Stimulated activated CD8-positive, alpha-beta memory T cell treated with anti-CD3 and anti-CD28 coated beads, Interleukin-15, amount 100 ng/mL, for 48 hours (primary cell): ENCODE measurements at regions not wholly inside any gene's neighbourhood (a gene's known extent, or its start where the extent isn't known, plus 50 kb on each side); places are given as distances from the start of the nearest gene placed in this dataset.

Experiments used
- DNase-seq, 2 donors: peaks; one replicate each; pipeline ENCODE4 v3.0.0-alpha.2; 2020; ENCODE audit warnings: low read depth in 2 of 2

DNA sequence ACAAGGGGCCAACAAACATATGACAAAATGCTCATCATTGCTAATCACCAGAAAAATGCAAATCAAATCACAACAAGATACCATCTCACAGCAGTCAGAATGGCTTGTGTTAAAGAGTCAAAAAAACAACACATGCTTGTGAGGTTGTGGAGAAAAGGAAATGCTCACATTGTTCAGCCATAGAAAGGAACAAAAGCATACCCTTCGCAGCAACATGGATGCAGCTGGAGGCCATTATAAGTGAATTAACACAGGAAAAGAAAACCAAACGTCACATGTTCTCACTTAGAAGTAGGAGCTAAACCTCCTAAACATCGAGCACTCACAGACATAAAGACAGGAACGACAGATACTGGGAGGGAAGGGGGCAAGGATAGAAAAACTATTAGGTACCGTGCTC, 678.4 kb upstream of the GRM7 start:
- DNase-seq: no peak

DNA sequence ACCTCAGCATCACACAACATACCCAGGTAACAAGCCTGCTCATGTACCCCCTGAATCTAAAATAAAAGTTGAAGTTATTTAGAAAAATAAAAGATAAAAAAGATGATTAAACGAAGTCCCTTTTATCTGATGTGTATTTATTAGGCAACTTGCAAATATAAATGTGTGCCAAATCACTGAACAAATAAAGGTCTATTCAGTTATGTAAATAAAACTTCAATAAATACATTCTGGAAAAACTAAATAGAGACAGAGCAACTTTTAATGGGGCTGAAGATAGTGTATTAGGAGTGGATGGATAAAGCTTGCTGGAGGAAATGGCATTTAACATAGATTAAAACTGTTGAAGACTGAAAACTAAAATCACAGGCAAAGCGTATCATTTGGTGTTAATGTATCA, 678.0 kb upstream of the GRM7 start:
- DNase-seq: no peak

DNA sequence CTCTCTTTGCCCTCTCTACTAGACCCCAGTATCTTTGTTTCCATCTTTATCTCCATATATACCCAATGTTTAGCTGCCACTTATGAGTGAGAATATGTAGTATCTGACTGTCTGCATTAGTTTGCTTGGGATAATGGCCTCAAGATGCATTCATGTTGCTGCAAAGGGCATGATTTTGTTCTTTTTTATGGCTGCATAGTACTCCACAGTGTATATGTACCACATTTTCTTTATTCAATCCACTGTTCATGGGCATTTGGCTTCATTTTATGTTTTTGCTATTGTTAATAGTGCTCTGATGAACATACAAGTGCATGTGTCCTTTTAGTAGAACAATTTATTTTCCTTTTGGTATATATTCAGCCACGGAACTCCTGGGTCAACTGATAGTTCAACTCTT, 671.5 kb upstream of the GRM7 start:
- DNase-seq: no peak

DNA sequence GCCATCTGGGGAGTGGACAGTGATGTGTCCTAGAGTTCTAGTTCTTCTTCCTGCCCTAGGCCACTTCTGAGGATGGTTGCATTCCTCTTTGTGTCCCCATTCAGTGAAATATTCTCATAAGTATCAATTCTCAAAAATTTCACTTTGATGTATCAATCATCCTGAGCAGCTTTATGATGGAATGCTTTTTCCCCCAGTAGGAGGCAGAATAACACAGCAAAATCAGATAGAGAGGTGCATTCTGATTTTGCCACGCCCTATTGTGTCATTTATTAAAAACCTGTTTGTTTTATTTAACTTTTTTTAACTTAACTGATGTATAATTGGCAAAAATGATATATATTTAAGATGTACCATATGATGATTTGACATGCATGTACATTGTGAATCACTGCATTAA, 656.0 kb upstream of the GRM7 start:
- DNase-seq: no peak

DNA sequence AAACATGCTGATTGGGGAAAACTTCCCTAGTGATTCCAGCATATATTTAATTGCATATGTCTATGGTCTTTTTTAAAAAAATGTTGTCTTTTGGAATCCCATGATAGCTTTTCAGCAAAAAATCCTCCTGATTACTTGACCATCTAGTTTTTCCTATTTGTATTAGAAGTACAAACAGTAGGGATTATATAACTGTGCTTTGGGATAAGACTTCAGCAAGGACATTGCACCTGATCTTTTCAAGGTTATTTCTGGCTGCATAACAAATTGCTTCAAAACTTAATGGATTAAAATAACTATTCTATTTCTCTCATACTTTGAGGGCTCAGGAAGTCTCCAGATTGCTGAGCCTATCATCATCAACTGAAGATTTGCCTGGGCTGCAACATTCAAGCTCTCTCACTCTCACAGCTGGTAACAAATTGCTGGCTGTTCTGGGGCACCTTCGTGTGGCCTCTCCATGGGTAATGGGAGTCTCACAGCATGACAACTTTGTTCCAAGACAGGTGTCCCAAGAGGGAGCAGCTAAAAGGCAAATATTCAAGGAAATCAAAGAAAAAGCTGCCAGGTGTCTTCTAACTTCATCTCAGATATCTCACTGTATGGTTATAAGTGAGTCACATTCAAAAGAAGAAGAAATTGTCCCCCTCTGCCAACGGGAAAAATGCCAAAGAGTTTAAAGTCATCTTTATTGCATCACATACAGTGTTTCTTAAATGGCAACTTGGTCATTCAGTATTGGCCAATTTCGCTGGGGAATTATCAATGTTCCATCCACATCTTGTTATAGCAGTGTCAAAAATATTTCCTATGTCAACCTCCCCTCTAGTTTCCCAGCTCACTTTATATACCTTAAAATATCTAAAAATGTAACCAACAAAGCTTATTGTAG, 644.5 kb upstream of the GRM7 start:
- DNase-seq: no peak

DNA sequence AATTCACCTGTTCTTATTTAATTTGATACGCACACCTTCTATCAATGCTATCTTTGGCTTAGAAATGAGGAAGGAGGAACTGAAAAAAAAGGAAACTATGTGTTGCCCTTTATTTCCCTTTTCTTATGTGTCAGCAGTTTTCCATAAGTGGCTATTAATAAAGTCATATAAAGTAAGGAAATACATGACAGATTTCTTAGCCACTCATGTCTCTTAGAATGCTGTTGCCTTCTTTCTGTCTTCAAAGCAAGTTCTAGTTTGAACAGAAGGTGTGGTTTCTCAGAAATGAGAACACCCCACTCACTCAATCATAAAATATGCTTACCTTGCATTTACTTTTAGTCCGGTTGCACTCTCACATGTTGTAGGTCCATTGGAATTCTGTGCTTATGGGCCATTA, 640.5 kb upstream of the GRM7 start:
- no peak for DNase-seq

DNA sequence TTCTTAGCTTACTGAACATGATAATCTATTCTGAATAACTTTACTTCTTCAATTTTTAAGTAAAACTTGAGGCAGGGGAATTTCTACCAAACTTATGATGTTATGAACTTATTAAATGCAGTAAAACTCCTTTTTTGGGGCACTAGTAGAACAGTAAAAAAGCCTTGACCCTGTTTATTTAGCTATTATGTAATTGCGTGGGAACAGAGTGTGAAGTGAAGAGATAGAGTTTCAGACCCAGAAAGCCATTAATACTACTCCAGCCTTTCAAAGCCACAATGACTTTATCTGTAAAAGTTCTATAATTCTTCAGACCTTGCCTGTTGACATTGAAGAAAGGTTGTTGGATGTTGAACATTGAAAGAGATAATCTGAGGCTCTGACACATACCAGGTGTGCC, 638.8 kb upstream of the GRM7 start:
- no peak for DNase-seq

DNA sequence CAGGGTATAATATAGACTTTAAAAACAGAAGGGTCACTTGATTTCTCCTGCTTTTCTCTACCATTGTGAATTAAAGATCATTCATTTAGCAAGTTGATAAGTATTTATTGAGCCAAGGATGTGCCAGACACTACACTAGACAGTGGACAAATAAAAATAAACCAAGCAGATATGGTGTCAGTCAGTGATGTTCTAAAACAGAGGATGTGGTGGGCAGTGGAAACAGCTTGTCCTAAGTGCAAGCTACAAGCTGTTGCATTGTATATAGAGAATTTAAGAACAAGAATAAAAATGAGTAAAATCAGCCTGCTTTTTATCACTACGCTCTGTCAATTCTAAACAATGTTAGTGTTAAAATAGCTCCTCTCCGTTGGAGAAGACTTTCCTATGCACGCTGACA, 637.3 kb upstream of the GRM7 start:
- DNase-seq: no peak

DNA sequence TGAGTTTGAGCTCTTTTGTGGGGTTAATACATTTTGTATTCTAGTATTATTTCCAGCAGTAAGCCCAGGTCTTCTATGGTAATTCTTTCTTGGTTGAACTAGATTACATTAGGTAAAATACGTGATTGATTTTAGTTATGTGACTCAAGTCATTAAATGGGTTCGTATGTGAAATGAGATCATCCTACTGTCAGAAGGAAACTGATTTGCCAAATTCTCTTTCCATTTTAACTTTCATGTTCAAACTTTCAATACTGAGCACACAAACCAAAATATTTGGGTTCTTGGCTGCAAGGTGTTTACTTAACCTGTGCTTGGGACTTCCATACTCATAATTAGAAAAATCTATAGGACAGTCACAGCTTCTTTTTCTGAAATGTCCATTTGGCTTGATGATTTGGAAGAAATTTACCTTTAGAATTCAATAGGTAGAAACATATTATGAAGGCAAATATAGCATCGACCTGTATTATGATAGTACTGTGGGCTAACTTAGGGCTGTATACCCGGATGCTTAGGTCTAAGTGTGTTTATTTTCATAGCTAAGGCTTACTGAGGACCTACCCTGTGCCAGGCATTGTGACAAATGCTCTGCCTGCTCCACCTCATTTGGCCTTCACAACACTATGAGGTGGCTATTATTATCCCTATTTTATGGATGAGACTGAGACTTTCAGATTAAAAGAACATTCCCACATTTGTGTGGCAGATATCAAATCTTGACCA, 631.8 kb upstream of the GRM7 start:
- DNase-seq: no peak

DNA sequence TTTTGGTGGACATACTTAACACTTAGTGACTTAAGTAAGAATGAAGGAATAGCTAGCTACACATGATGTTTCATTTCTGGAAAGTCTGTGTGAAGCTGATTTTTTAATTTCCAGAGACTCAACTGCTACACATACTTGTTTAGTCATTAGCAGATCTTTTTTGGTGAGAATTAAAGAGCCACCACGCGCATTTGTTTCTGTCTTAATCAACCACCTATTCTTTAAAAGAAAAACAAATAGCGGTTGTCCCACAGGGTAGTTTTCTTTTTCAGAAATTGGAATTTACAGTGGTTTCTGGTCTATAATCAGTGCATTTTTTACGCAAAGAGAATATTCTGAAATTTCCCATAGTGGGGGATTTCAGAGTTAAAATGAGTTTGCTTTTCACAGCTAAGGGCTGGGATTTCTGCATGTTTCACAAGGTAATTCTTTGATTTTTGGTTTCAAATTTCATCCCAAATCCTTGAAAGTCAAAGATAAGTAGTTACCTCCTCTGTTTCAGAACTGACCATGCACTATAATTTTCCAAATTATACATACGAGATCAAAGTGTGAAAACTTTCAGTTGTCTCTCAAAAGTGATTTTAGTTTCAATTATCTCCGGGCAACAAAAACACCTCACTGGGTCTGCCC, 631.0 kb upstream of the GRM7 start:
- no peak for DNase-seq

DNA sequence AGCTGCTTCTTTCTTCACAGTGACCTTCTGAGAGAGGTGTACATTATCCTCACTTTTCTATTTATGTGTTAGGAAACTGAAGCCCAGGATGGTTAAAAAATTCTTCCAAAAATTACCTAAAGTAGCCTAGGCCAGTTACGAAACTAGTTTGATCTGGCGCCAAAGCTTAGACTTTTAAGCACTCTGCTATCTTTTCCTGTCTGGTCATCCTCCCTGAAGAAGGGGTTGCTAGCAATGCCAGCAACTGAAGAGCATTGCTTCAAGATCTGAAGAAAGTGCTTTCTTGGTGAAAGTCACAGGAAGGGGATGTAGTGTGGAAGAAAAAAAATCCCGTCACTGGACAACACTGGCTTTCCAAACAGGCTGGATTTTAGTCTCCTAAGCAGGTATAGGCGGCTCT, 618.8 kb upstream of the GRM7 start:
- no peak for DNase-seq

DNA sequence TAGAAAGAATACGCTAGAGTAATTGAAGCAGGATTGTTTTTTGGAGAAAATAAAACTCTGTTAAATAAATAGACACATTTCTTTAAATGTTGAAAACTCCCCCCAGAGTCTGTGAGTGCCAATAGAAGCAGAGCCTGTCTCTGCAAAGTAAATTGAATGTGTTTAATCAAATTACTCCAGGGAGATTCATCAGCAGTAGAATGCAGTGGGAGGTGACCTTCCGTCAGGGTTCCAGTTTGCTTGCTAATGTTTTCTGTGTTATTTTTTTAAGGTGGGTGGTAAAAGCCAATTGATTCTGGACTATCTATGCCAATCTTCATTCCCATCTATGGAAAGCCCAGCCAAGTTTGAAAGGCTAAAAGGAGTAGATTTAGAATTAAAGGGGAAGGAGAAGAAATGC, 612.4 kb upstream of the GRM7 start:
- no peak for DNase-seq

DNA sequence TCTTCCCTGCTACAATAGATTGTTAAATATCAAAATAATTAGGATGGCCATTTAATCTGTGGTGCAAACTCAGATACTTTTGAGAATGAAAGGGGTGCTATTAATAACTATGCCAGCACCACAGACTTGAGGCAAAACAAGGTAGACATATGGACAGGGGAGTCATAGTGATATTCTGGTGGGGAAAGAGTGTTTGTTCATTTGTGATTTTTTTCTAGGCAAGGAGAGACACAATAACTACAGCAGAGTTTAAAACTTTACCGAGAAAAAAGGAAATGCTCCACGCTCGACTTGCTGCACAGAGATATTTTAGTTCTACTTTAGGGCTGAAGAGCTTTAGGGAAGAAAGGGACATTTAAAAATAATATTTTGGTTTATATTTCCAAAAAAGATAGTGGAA, 611.2 kb upstream of the GRM7 start:
- no peak for DNase-seq

DNA sequence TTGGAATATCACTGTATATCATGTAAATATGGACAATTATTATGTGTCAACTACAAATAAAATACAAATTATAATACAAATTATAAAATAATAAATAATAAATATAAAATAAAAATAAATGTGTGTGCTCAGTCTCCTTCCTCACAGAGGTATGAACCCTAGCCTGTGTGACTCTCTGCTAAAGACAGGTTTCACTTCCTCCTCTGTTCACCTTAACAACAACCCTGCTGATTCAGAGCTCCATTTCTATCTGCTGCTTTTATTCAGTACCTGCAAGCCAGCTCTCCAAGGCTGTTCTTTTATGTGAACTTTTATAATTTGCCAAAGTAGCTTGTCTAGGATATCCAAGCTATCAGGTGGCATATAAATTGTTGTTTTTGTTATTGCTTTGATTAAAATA, 610.7 kb upstream of the GRM7 start:
- no peak for DNase-seq

DNA sequence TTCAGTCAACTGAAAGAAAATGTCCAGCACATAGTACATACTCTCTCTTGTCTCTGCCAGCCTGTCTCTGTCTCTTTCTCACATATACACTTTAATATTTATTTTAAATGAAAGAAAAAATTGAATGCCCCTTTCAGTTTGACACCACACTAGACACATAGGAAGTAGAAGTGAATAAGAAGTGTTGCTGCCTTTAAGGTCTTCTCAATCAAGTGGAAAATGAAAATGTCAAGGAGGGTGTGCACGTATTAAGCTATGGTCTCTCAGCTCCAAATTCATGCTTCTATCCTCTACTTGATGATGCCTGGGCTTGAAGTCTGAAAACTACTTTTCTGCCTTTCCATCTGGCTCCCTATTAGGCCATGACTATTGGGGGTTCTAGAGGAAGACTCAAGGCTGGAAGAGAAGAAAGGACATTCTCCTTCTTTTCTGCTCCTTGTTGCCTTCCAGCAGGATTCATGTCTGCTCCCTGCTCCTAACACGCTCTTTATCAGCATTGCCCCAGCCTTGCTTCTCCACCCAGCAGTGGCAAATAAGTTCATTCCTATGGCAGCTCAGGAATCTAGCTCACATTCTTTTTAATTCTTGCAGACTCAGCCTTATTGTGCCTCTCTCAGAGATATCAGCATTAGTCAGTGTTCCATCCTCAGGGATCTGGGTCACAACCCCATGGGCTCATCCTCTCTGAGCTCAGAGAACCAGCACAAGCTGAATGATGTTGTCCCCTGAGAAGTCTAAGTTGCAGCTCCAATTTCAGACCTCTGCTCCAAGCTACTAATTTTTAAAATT, 609.1 kb upstream of the GRM7 start:
- no peak for DNase-seq

DNA sequence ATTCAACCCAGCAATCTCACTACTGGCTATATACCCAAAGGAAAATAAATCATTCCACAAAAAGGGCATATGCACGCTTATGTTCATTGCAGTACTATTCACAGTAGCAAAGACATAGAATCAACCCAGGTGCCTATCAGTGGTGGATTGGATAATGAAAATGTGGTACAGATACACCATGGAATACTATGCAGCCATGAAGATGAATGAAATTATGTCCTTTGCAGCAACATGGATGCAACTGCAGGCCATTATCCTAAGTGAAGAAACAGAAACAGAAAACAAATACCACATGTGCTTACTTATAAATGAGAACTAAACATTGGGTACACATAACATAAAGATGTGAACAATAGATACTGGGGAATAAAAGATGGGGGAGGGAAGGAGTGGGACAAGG, 606.4 kb upstream of the GRM7 start:
- no peak for DNase-seq

DNA sequence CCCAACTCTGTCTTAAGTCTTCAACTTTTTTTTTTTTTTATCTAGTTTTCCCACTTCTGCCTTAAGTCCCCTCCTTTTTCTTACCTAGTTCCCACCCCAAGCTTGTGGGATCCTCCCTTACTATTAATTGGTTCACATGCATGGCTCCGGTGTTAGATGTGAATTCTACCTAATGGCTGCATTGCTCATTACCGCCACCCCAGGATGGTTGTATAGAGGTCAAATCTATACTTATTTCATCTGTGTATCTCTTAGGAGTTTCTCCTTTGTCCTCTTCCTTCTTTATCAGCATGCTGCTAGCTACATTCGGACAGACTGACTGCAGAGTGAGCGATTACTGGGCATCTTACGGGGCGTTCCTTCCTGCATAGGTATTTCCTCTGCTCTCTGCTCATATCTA, 605.7 kb upstream of the GRM7 start:
- no peak for DNase-seq

DNA sequence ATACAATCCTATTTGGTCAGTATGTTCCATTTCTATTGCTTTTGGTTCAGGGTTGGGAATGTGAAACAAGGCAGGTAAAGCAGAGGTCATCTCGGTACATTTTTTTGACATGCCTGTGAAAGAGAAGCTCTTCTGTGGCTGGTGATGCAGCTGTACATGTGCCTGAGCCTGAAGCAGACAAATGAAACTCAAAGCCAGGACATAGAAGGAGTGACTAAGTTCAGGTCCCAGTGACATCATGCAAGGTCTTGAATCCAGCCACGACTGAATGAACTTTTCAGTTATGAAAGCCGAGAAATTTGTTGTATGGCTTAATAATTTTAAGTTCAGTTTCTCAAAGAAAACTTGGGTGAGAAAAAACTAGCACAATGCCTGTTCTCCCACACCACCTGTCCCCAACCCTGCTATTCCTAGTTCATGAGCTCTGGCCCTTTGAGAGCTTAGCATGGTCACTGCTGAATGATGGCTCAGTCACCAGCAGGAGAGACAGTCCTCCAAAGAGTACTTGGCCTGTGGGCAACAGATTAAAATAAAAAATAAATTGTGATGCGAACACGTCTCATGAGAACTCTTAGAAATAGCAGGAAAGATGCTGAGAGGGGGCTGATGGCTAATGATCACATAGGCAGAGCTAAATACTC, 600.2 kb upstream of the GRM7 start:
- DNase-seq: no peak

DNA sequence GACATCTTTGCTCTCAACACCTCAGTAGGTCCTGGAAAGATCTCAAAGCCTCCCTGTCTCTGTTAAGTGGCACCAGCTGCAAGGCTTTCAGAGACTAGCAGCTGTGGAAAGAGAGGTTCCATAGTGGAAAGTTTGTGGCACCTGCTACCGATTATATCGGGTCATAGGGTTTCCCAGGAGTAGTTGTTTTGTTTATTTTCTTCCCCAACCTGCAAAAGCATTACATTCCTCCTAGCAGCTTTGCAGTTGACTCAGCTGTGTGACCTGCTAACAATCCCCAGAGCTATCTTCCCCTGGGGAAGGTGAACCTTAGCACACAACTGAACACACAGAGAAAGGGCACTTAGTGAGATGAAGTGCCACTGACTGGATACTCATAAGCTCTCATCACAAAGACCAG, 598.9 kb upstream of the GRM7 start:
- DNase-seq: no peak

DNA sequence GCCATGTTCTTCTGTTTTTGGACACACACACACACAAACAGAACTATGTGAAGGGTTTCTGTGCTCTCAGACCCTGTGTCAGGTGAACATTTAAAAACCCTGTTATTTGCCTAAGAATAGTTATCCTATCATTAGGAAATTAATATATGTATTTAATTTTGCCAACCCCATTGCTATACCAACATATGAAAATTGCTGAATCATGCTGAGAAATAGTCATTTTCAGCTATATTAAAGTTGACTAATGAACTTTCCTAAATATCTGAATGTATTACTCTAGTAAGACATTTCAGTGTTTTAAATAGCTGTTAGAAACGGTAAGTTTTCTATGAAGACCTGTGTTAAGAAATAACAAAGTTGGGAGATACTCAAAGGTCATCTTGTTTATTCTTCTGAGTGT, 596.9 kb upstream of the GRM7 start:
- DNase-seq: no peak

DNA sequence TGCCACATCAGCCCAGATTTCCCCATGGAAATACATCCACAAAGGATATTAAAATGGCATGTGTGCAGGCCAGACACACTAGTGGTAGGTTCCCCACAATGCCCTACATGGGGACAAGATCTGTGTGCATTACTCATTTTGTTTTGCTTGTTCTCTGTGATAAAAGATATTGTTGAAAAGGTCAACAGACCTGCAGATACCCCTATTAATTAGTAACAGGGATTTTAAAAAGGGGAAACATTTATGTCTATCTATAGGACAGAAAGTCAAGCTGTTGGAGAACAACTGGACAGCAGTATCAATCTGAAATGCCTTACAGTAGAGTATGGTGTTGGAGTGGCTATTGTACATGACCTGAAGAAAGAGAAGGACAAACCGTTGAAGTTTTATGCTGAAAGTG, 596.0 kb upstream of the GRM7 start:
- DNase-seq: no peak

DNA sequence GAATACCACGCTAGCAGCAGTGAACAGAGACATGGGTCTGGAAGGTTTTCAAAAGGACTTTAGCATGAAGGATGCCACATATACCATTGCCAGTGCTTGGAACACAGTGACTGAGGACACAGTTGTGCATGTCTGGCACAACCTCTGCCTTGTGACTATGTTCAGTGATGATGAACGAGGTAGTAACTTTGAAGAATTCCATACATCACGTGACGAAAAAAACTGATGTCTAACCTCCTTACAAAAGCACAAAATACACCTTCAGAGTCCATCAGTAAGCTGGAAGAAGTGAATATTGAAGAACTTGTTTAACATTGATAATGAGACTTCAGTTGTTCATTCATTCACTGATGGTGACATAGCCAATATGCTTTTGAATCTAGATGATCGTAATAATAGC, 594.8 kb upstream of the GRM7 start:
- DNase-seq: no peak
